CD4-positive, alpha-beta T cell (primary cell): ENCODE measurements at regions not wholly inside any gene's neighbourhood (a gene's known extent, or its start where the extent isn't known, plus 50 kb on each side); places are given as distances from the start of the nearest gene placed in this dataset.

Experiments
- ATAC-seq: fragments of 200-7000 bp; cut with Tn5 transposase; one replicate; pipeline ENCODE4 v1.10.0; 2022; ENCODE audit warnings: mild to moderate bottlenecking; ENCODE audit not compliant: poor library complexity
- CTCF ChIA-PET: fragments of 350-600 bp; sonication (Branson Sonifier 250); formaldehyde crosslinking; loops from one replicate; lab custom pipeline; 2021; ENCODE audit warnings: antibody characterized with exemption, inconsistent platforms; lab: Charles Lee
- POLR2A ChIA-PET: fragments of 350-600 bp; sonication (Branson Sonifier 250); formaldehyde crosslinking; loops from one replicate; lab custom pipeline; 2021; ENCODE audit warnings: antibody characterized with exemption, inconsistent platforms; lab: Charles Lee
- DNase-seq, 14 experiments: peaks; one replicate each; pipeline ENCODE4 v3.0.0-alpha.2; 2013 to 2020; ENCODE audit warnings: mixed read lengths in 2 of 14
- H3K27ac ChIP-seq, 2 donors: one replicate each; pipeline versions ENCODE4 v1.5.1 to v1.7.0; 2013; ENCODE audit warnings: low read length in 2 of 2, low read depth in 1 of 2, mild to moderate bottlenecking in 1 of 2
- H3K27me3 ChIP-seq, 2 experiments: 1 replicate in 1 of 2; 2 replicates in 1 of 2; pipeline versions ENCODE4 v1.6.1 to v1.7.0; 2013; ENCODE audit warnings: low read length in 2 of 2, control low read depth in 1 of 2, mild to moderate bottlenecking in 1 of 2, moderate library complexity in 1 of 2; ENCODE audit not compliant: insufficient read depth in 2 of 2, control insufficient read depth in 1 of 2
- H3K36me3 ChIP-seq: one replicate; pipeline ENCODE4 v1.6.1; 2013; ENCODE audit warnings: low read length, control low read depth; ENCODE audit not compliant: insufficient read depth
- H3K4me1 ChIP-seq: one replicate; pipeline ENCODE4 v1.6.1; 2013; ENCODE audit warnings: low read length, control low read depth; ENCODE audit not compliant: insufficient read depth
- H3K4me3 ChIP-seq: one replicate; pipeline ENCODE4 v1.5.1; 2013; ENCODE audit warnings: mild to moderate bottlenecking, low read length, moderate library complexity
- H3K9me3 ChIP-seq, 2 experiments: 1 replicate in 1 of 2; 2 replicates in 1 of 2; pipeline versions ENCODE4 v1.6.1 to v1.7.0; 2013; ENCODE audit warnings: low read length in 2 of 2, mild to moderate bottlenecking in 2 of 2, control low read depth in 1 of 2, moderate library complexity in 1 of 2; ENCODE audit not compliant: control insufficient read depth in 1 of 2, insufficient read depth in 1 of 2
- H3K27ac Mint-ChIP-seq: one replicate; pipeline ENCODE4 v1.8.0; 2020; ENCODE audit warnings: mixed read lengths
- H3K27me3 Mint-ChIP-seq: one replicate; pipeline ENCODE4 v1.8.0; 2021; ENCODE audit warnings: mixed read lengths
- H3K36me3 Mint-ChIP-seq: one replicate; pipeline ENCODE4 v1.8.0; 2021; ENCODE audit warnings: low read depth, mixed read lengths
- H3K4me1 Mint-ChIP-seq: one replicate; pipeline ENCODE4 v1.8.0; 2021; ENCODE audit warnings: low read depth, mixed read lengths
- H3K4me3 Mint-ChIP-seq: one replicate; pipeline ENCODE4 v1.8.0; 2020; ENCODE audit warnings: mild to moderate bottlenecking, mixed read lengths
- H3K9me3 Mint-ChIP-seq: one replicate; pipeline ENCODE4 v1.8.0; 2020; ENCODE audit warnings: mixed read lengths
- CTCF ChIP-seq: fragments of 200-600 bp; IDR thresholded peaks from one replicate; pipeline ENCODE4 v1.8.0; 2022; ENCODE audit warnings: antibody characterized with exemption, mild to moderate bottlenecking
- intact Hi-C, 2 experiments: fragments of 100-400 bp; cut with DNase I in 1 of 2; cut with micrococcal nuclease in 1 of 2; formaldehyde crosslinking; loops; one replicate each; pipeline versions ENCODE4 v1.15.1 to v1.9.0; 2023 to 2025; cut with DNase I, micrococcal nuclease

DNA sequence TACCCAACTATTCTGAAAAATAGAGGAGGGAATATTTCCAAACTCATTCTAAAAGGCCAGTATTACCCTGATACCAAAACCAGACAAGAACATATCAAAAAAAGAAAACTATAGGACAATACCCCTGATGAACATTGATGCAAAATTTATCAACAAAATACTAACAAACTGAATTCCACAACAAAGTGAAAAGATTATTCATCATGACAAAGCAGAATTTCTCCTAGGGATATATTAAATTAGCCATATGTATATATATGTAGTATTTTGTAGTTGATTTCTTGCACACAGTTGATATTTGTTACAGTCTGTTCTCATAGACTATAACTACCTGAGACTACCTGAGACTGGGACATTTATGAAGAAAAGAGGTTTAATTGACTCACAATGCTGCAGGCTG lies 495.0 kb upstream of the SPRY2 start:
- Mint-ChIP-seq H3K4me3 (no peak overlapping the region), H3K36me3 (no peaks in the 10 kb centered on the region), H3K27me3 (no peaks in the 10 kb centered on the region), H3K9me3 (peaks cover 16% of the 10 kb centered on the region), H3K4me1 (no peaks in the 10 kb centered on the region), H3K27ac (no peak overlapping the region)
- Histone ChIP-seq H3K36me3 (no peaks in the 10 kb centered on the region), H3K4me3 (no peak overlapping the region), H3K27ac (no peak overlapping the region), H3K9me3 (peaks cover 18 to 22% of the 10 kb centered on the region in 2 experiments), H3K27me3 (no peaks in the 10 kb centered on the region), H3K4me1 (no peaks in the 10 kb centered on the region)
- ChIA-PET POLR2A (no interaction called here), CTCF (no interaction called here)
- intact Hi-C loops: no loop called here
- TF ChIP-seq CTCF: no peak
- DNase-seq (no peak), ATAC-seq (no peak)

- no peak for DNase-seq
- Mint-ChIP-seq H3K4me3 (no peak overlapping the region), H3K9me3 (peaks cover 22% of the 10 kb centered on the region), H3K4me1 (no peaks in the 10 kb centered on the region), H3K27me3 (no peaks in the 10 kb centered on the region), H3K27ac (no peak overlapping the region), H3K36me3 (no peaks in the 10 kb centered on the region)
- H3K9me3 ChIP-seq: peaks cover 8 to 20% of the 10 kb centered on the region in 2 experiments
- ATAC-seq: no peak
- no peaks in the 10 kb centered on the region for H3K27me3 ChIP-seq
- no peak for TF ChIP-seq CTCF
- ChIA-PET POLR2A (no interaction called here), CTCF (no interaction called here)
- no peak overlapping the region for H3K4me3 ChIP-seq
- intact Hi-C loops: no loop called here
- no peaks in the 10 kb centered on the region for H3K36me3 ChIP-seq
- no peaks in the 10 kb centered on the region for H3K4me1 ChIP-seq
- no peak overlapping the region for H3K27ac ChIP-seq
Observed at GRCh38 chr13:80830431-80830830, 489.5 kb upstream of the SPRY2 start.

DNA sequence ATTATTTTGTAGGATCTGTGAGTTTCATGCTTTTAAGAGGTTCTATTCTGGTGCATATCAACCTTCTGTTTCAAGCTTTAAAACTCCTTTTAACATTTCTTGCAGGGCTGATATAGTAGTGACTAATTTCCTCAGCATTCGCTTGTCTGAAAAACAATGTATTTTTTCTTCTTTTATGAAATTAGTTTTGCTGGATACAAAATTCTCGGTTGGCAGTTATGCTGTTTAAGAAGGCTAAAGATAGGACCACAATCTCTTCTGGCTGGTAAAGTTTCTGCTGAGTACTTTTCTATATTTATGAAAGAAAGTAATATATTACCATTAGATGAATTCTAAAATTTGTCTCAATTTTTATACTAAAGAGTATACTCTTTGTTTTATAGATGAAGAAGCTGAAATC lies 487.8 kb upstream of the SPRY2 start:
- peaks cover 22% of the 10 kb centered on the region for H3K9me3 Mint-ChIP-seq
- intact Hi-C loops: no loop called here
- ChIA-PET CTCF (no interaction called here), POLR2A (no interaction called here)
- no peaks in the 10 kb centered on the region for H3K27me3 Mint-ChIP-seq
- no peak overlapping the region for H3K4me3 Mint-ChIP-seq
- H3K36me3 Mint-ChIP-seq: no peaks in the 10 kb centered on the region
- ATAC-seq (no peak), DNase-seq (no peak)
- H3K36me3 ChIP-seq: no peaks in the 10 kb centered on the region
- no peaks in the 10 kb centered on the region for H3K27me3 ChIP-seq
- peaks cover 2 to 5% of the 10 kb centered on the region in 2 experiments for H3K9me3 ChIP-seq
- no peak for TF ChIP-seq CTCF
- no peaks in the 10 kb centered on the region for H3K4me1 Mint-ChIP-seq
- H3K4me3 ChIP-seq: no peak overlapping the region
- no peak overlapping the region for H3K27ac ChIP-seq
- H3K27ac Mint-ChIP-seq: no peak overlapping the region
- H3K4me1 ChIP-seq: no peaks in the 10 kb centered on the region
